ENCODE measurements at regions not wholly inside any gene's neighbourhood (a gene's known extent, or its start where the extent isn't known, plus 50 kb on each side); places are given as distances from the start of the nearest gene placed in this dataset.

- TF ChIP-seq CTCF (CRISPR knock-in tag; IDR thresholded peaks at IDR 0.05) = no peak
- TF ChIP-seq LBX2 (CRISPR knock-in tag; IDR thresholded peaks at IDR 0.05; ENCODE audit: borderline replicate concordance) = no peak
- TF ChIP-seq MAX (IDR thresholded peaks at IDR 0.05) = no peak
- TF ChIP-seq ZNF547 (CRISPR knock-in tag; IDR thresholded peaks at IDR 0.05) = no peak
- TF ChIP-seq JUND (CRISPR knock-in tag; IDR thresholded peaks at IDR 0.05) = no peak
- no peak for TF ChIP-seq CENPBD1 (CRISPR knock-in tag; IDR thresholded peaks at IDR 0.05; ENCODE audit: borderline replicate concordance, low read depth)
- TF ChIP-seq SUZ12 (IDR thresholded peaks at IDR 0.05; ENCODE audit: low read depth, low read length) = no peak
- TF ChIP-seq RCOR2 (CRISPR knock-in tag; IDR thresholded peaks at IDR 0.05) = no peak
- no peak for TF ChIP-seq ZNF20 (CRISPR knock-in tag; IDR thresholded peaks at IDR 0.05)
- TF ChIP-seq ATF7 (IDR thresholded peaks at IDR 0.05) = no peak
- TF ChIP-seq ATF7 (CRISPR knock-in tag; IDR thresholded peaks at IDR 0.05) = no peak
Observed at GRCh38 chr2:226665306-226665831, 134.3 kb downstream of the IRS1 start.
